ENCODE measurements at regions not wholly inside any gene's neighbourhood (a gene's known extent, or its start where the extent isn't known, plus 50 kb on each side); places are given as distances from the start of the nearest gene placed in this dataset.
A peak's percentile ranks its signal among the peaks of the same experiment; 100 is the strongest.

DNA sequence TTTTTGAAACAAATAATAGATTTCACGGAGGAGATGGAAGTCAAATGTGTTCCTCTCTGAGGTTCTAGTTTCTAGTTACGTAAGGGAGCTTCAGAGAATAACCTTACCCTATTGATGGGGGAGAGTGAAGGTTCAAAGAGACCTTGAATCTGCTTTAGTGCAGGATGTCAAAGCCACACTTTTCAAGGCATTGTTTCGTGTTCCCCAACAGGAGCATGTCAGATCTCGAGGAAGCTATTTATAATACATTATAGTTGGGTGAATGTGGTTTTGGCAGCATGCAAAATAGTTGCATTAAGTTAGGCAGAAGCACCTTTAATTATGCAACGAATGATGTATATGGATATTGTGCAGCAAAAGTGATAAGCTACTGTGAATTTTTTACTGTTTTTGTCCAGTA is 614.9 kb downstream of the SLC16A7 start:
- TF ChIP-seq CTCF (optimal IDR thresholded peaks at IDR 0.05 in 1 of 3, IDR thresholded peaks at IDR 0.05 in 1 of 3, conservative IDR thresholded peaks at IDR 0.05 in 1 of 3; ENCODE audit: extremely low read depth in 1 of 3, insufficient read depth in 2 of 3, low read length in 3 of 3), result no peak
- no peak for TF ChIP-seq EZH2 (IDR thresholded peaks at IDR 0.05; ENCODE audit: low read length)
- dilution Hi-C loops (cut with MboI; ENCODE audit: extremely low pct_ligation_motif_present, low sequenced_read_pairs), result no loop called here
- H3K9me1 ChIP-seq (ENCODE audit: control insufficient read depth, extremely low read depth, insufficient read depth, low read length), result no peaks in the 10 kb centered on the region
- H3K79me2 ChIP-seq (ENCODE audit: control insufficient read depth, insufficient read depth, low read length), result no peaks in the 10 kb centered on the region
- H3K9me3 ChIP-seq (ENCODE audit: control insufficient read depth, low read depth, low read length), result no peaks in the 10 kb centered on the region
- H4K20me1 ChIP-seq (ENCODE audit: control insufficient read depth, extremely low read depth, insufficient read depth, low read length), result no peaks in the 10 kb centered on the region
- H3K4me1 ChIP-seq (ENCODE audit: control insufficient read depth, extremely low read depth, insufficient read depth, low read length), result no peaks in the 10 kb centered on the region
- peak overlapping the region; percentile 64 for H2AFZ ChIP-seq (ENCODE audit: control insufficient read depth, low read length)
- peak; percentile 9 for FAIRE-seq
- H3K9ac ChIP-seq (ENCODE audit: control insufficient read depth, extremely low read depth, insufficient read depth, low read length), result no peak overlapping the region
- H3K36me3 ChIP-seq (ENCODE audit: control insufficient read depth in 2 of 2, extremely low read depth in 1 of 2, insufficient read depth in 2 of 2, low read length in 2 of 2), result no peaks in the 10 kb centered on the region
- H3K27ac ChIP-seq (ENCODE audit: control insufficient read depth, insufficient read depth, low read length), result no peak overlapping the region
- no peaks in the 10 kb centered on the region for H3K27me3 ChIP-seq (ENCODE audit: control insufficient read depth, extremely low read depth, insufficient read depth, low read length)
- DNase-seq (ENCODE audit: low read depth, low spot score), result no peak
- H3K4me3 ChIP-seq (ENCODE audit: control insufficient read depth in 2 of 3, extremely low read depth in 1 of 3, insufficient read depth in 2 of 3, low read depth in 1 of 3, low read length in 3 of 3), result no peak overlapping the region
- H3K4me2 ChIP-seq (ENCODE audit: control insufficient read depth, extremely low read depth, insufficient read depth, low read depth, low read length), result no peak overlapping the region

DNA sequence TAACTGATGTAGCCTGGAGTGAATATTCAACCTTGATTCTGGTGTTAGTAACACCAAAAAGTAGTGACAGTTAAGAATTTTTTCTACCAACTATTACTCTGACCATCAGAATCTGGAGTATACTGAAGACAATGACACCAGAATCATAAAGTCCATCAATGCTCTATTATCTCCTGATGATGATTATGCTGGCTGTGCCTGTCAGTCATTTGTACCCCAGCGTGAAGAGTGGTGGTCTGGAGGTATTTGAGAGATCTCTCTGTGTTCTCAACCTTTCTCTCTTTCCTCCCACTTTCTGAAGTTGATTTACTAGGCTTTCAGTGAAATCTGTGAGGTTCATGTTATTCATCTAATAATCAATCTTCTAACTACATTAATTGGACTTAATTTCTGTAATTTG is 615.4 kb downstream of the SLC16A7 start:
- FAIRE-seq (no peak), DNase-seq (ENCODE audit: low read depth, low spot score) (no peak)
- Histone ChIP-seq H3K4me2 (ENCODE audit: control insufficient read depth, extremely low read depth, insufficient read depth, low read depth, low read length) (no peak overlapping the region), H2AFZ (ENCODE audit: control insufficient read depth, low read length) (no peak overlapping the region), H3K9ac (ENCODE audit: control insufficient read depth, extremely low read depth, insufficient read depth, low read length) (no peak overlapping the region), H3K36me3 (ENCODE audit: control insufficient read depth in 2 of 2, extremely low read depth in 1 of 2, insufficient read depth in 2 of 2, low read length in 2 of 2) (no peaks in the 10 kb centered on the region), H3K4me3 (ENCODE audit: control insufficient read depth in 2 of 3, extremely low read depth in 1 of 3, insufficient read depth in 2 of 3, low read depth in 1 of 3, low read length in 3 of 3) (no peak overlapping the region), H3K79me2 (ENCODE audit: control insufficient read depth, insufficient read depth, low read length) (no peaks in the 10 kb centered on the region), H3K27me3 (ENCODE audit: control insufficient read depth, extremely low read depth, insufficient read depth, low read length) (no peaks in the 10 kb centered on the region), H3K4me1 (ENCODE audit: control insufficient read depth, extremely low read depth, insufficient read depth, low read length) (no peaks in the 10 kb centered on the region), H3K9me3 (ENCODE audit: control insufficient read depth, low read depth, low read length) (no peaks in the 10 kb centered on the region), H3K9me1 (ENCODE audit: control insufficient read depth, extremely low read depth, insufficient read depth, low read length) (no peaks in the 10 kb centered on the region), H3K27ac (ENCODE audit: control insufficient read depth, insufficient read depth, low read length) (no peak overlapping the region), H4K20me1 (ENCODE audit: control insufficient read depth, extremely low read depth, insufficient read depth, low read length) (no peaks in the 10 kb centered on the region)
- no peak for TF ChIP-seq CTCF (optimal IDR thresholded peaks at IDR 0.05 in 1 of 3, IDR thresholded peaks at IDR 0.05 in 1 of 3, conservative IDR thresholded peaks at IDR 0.05 in 1 of 3; ENCODE audit: extremely low read depth in 1 of 3, insufficient read depth in 2 of 3, low read length in 3 of 3)
- TF ChIP-seq EZH2 (IDR thresholded peaks at IDR 0.05; ENCODE audit: low read length), result no peak
- dilution Hi-C loops (cut with MboI; ENCODE audit: extremely low pct_ligation_motif_present, low sequenced_read_pairs), result no loop called here
